NOMO-1 treated with DMSO at 0.1 percent for 48 hours (cell line): ENCODE measurements at regions not wholly inside any gene's neighbourhood (a gene's known extent, or its start where the extent isn't known, plus 50 kb on each side); places are given as distances from the start of the nearest gene placed in this dataset.
"Not testable (repeated sequence)": the region's sequence is repeated elsewhere in the genome, so short reads cannot be mapped to it uniquely, and the experiment has no call there.

Source experiments
- DNase-seq: peaks from one replicate; lab custom pipeline; 2025; ENCODE audit not compliant: unreplicated experiment; lab: John Stamatoyannopoulos, UW

GRCh38 chr1:234807705-234808104 lies 197.7 kb upstream of the IRF2BP2 start:
- DNase-seq = not testable (repeated sequence)

GRCh38 chr1:234802586-234802985 lies 192.6 kb upstream of the IRF2BP2 start:
- DNase-seq = not testable (repeated sequence)

- DNase-seq = not testable (repeated sequence)
These were observed 191.7 kb upstream of the IRF2BP2 start for GRCh38 chr1:234801636-234802035.

GRCh38 chr1:234801147-234801546 lies 191.2 kb upstream of the IRF2BP2 start:
- not testable (repeated sequence) for DNase-seq

- DNase-seq = not testable (repeated sequence)
These were observed 190.6 kb upstream of the IRF2BP2 start for GRCh38 chr1:234800563-234800962.

- not testable (repeated sequence) for DNase-seq
These were observed 189.2 kb upstream of the IRF2BP2 start for GRCh38 chr1:234799021-234799689.

GRCh38 chr1:234797216-234797615 lies 187.2 kb upstream of the IRF2BP2 start:
- not testable (repeated sequence) for DNase-seq

- DNase-seq = not testable (repeated sequence)
These were observed 186.4 kb upstream of the IRF2BP2 start for GRCh38 chr1:234796438-234796792.

- not testable (repeated sequence) for DNase-seq
These were observed 185.9 kb upstream of the IRF2BP2 start for GRCh38 chr1:234795711-234796437.

- not testable (repeated sequence) for DNase-seq
These were observed 185.0 kb upstream of the IRF2BP2 start for GRCh38 chr1:234795007-234795406.

- DNase-seq = not testable (repeated sequence)
These were observed 184.5 kb upstream of the IRF2BP2 start for GRCh38 chr1:234794452-234794851.

- DNase-seq = not testable (repeated sequence)
These were observed 183.9 kb upstream of the IRF2BP2 start for GRCh38 chr1:234793924-234794323.

GRCh38 chr1:234792221-234792864 lies 182.4 kb upstream of the IRF2BP2 start:
- DNase-seq = not testable (repeated sequence)

GRCh38 chr1:234791615-234792014 lies 181.6 kb upstream of the IRF2BP2 start:
- not testable (repeated sequence) for DNase-seq

GRCh38 chr1:234790333-234790732 lies 180.4 kb upstream of the IRF2BP2 start:
- not testable (repeated sequence) for DNase-seq

- DNase-seq = not testable (repeated sequence)
These were observed 177.1 kb upstream of the IRF2BP2 start for GRCh38 chr1:234787011-234787584.

- not testable (repeated sequence) for DNase-seq
These were observed 175.9 kb upstream of the IRF2BP2 start for GRCh38 chr1:234785922-234786321.

GRCh38 chr1:234785471-234785919 lies 175.5 kb upstream of the IRF2BP2 start:
- DNase-seq = not testable (repeated sequence)

GRCh38 chr1:234784108-234784507 lies 174.1 kb upstream of the IRF2BP2 start:
- DNase-seq = not testable (repeated sequence)

GRCh38 chr1:234782791-234783190 lies 172.8 kb upstream of the IRF2BP2 start:
- no peak for DNase-seq

- no peak for DNase-seq
These were observed 172.2 kb upstream of the IRF2BP2 start for GRCh38 chr1:234782105-234782751.
